SK-N-SH treated with all-trans-retinoic acid at 6 μM for 48 hours (cell line): ENCODE measurements at regions not wholly inside any gene's neighbourhood (a gene's known extent, or its start where the extent isn't known, plus 50 kb on each side); places are given as distances from the start of the nearest gene placed in this dataset.
A peak's percentile ranks its signal among the peaks of the same experiment; 100 is the strongest.

Experiments used
- ATAC-seq: fragments of 200-7000 bp; cut with Tn5 transposase; 3 replicates; pipeline ENCODE4 v1.9.1; 2020; ENCODE audit warnings: mild to moderate bottlenecking, moderate library complexity
- ARNTL ChIP-seq: fragments of 450-650 bp; formaldehyde crosslinking; IDR thresholded peaks from 2 replicates; pipeline ENCODE4 v1.5.0; 2020; ENCODE audit warnings: low read depth, mild to moderate bottlenecking, moderate library complexity, borderline replicate concordance
- BACH2 ChIP-seq: fragments of 250-450 bp; sonication (Bioruptor Pico); IDR thresholded peaks from 2 replicates; pipeline ENCODE4 v1.9.0; 2021; ENCODE audit warnings: mild to moderate bottlenecking, borderline replicate concordance
- CREB5 ChIP-seq: fragments of 250-450 bp; sonication (Bioruptor Pico); IDR thresholded peaks from 2 replicates; pipeline ENCODE4 v1.5.1; 2020; ENCODE audit warnings: low read depth, mild to moderate bottlenecking, moderate library complexity
- CSDC2 ChIP-seq: fragments of 250-450 bp; sonication (Bioruptor Pico); IDR thresholded peaks from 2 replicates; pipeline ENCODE4 v1.5.0; 2020; ENCODE audit warnings: mild to moderate bottlenecking, moderate library complexity
- CSRNP3 ChIP-seq: fragments of 250-450 bp; sonication (Bioruptor Pico); IDR thresholded peaks from 2 replicates; pipeline ENCODE4 v1.5.1; 2021; ENCODE audit warnings: mild to moderate bottlenecking, moderate library complexity
- ESRRG ChIP-seq: fragments of 250-450 bp; sonication (Bioruptor Pico); IDR thresholded peaks from 2 replicates; pipeline ENCODE4 v1.6.1; 2021; ENCODE audit warnings: mild to moderate bottlenecking
- GLIS3 ChIP-seq: fragments of 250-450 bp; sonication (Bioruptor Pico); IDR thresholded peaks from 2 replicates; pipeline ENCODE4 v1.5.0; 2020; ENCODE audit warnings: mild to moderate bottlenecking, moderate library complexity
- ISL1 ChIP-seq: fragments of 250-450 bp; sonication (Bioruptor Pico); IDR thresholded peaks from 2 replicates; pipeline ENCODE4 v2.1.2; 2022; ENCODE audit warnings: mild to moderate bottlenecking, moderate library complexity
- OSR1 ChIP-seq: fragments of 250-450 bp; sonication (Bioruptor Pico); IDR thresholded peaks from 2 replicates; pipeline ENCODE4 v1.8.0; 2022; ENCODE audit warnings: moderate library complexity, mild to moderate bottlenecking, inconsistent platforms
- PATZ1 ChIP-seq: fragments of 250-450 bp; sonication (Bioruptor Pico); IDR thresholded peaks from 2 replicates; pipeline ENCODE4 v1.8.0; 2020; ENCODE audit warnings: mild to moderate bottlenecking, moderate library complexity, borderline replicate concordance
- POU6F1 ChIP-seq: fragments of 250-450 bp; sonication (Bioruptor Pico); IDR thresholded peaks from 2 replicates; pipeline ENCODE4 v1.8.0; 2021; ENCODE audit warnings: low read depth, mild to moderate bottlenecking, moderate library complexity, borderline replicate concordance
- PPARA ChIP-seq: fragments of 250-450 bp; sonication (Bioruptor Pico); IDR thresholded peaks from 2 replicates; pipeline ENCODE4 v1.5.0; 2020; ENCODE audit warnings: mild to moderate bottlenecking, borderline replicate concordance
- RARB ChIP-seq: fragments of 250-450 bp; sonication (Bioruptor Pico); IDR thresholded peaks from 2 replicates; pipeline ENCODE4 v1.8.0; 2021; ENCODE audit warnings: mild to moderate bottlenecking, moderate library complexity
- SNAI2 ChIP-seq: fragments of 250-450 bp; sonication (Bioruptor Pico); IDR thresholded peaks from 2 replicates; pipeline ENCODE4 v1.5.0; 2020; ENCODE audit warnings: mild to moderate bottlenecking, moderate library complexity
- TCF4 ChIP-seq: fragments of 250-450 bp; sonication (Bioruptor Pico); IDR thresholded peaks from 2 replicates; pipeline ENCODE4 v1.8.0; 2021; ENCODE audit warnings: mild to moderate bottlenecking, moderate library complexity, borderline replicate concordance
- TOX ChIP-seq: fragments of 250-450 bp; sonication (Bioruptor Pico); IDR thresholded peaks from 2 replicates; pipeline ENCODE4 v1.8.0; 2021; ENCODE audit warnings: mild to moderate bottlenecking, moderate library complexity, borderline replicate concordance
- TSHZ2 ChIP-seq: fragments of 250-450 bp; sonication (Bioruptor Pico); IDR thresholded peaks from 2 replicates; pipeline ENCODE4 v1.5.0; 2020; ENCODE audit warnings: mild to moderate bottlenecking, moderate library complexity
- ZC3H10 ChIP-seq: fragments of 250-450 bp; sonication (Bioruptor Pico); IDR thresholded peaks from 2 replicates; pipeline ENCODE4 v1.5.1; 2021; ENCODE audit warnings: mild to moderate bottlenecking, moderate library complexity
- ZFP3 ChIP-seq: fragments of 250-450 bp; sonication (Bioruptor Pico); IDR thresholded peaks from 2 replicates; pipeline ENCODE4 v1.5.0; 2020; ENCODE audit warnings: mild to moderate bottlenecking, moderate library complexity
- ZFP30 ChIP-seq: fragments of 450-650 bp; formaldehyde crosslinking; IDR thresholded peaks from 2 replicates; pipeline ENCODE4 v1.5.0; 2022; ENCODE audit warnings: mild to moderate bottlenecking, moderate library complexity
- ZNF565 ChIP-seq: fragments of 450-650 bp; formaldehyde crosslinking; conservative IDR thresholded peaks from 2 replicates; pipeline ENCODE4 v1.5.0; 2020; ENCODE audit warnings: low read depth, mild to moderate bottlenecking, moderate library complexity
- ZNF70 ChIP-seq: fragments of 450-650 bp; formaldehyde crosslinking; IDR thresholded peaks from 2 replicates; pipeline ENCODE4 v1.5.0; 2020; ENCODE audit warnings: mild to moderate bottlenecking, moderate library complexity
- ZNF8 ChIP-seq: fragments of 450-650 bp; formaldehyde crosslinking; IDR thresholded peaks from 2 replicates; pipeline ENCODE4 v1.5.0; 2020; ENCODE audit warnings: mild to moderate bottlenecking, moderate library complexity

- ATAC-seq: no peak
- TF ChIP-seq ZNF565 (CRISPR knock-in tag) (no peak), PPARA (CRISPR knock-in tag) (no peak), TSHZ2 (no peak), OSR1 (CRISPR knock-in tag) (no peak), ZFP3 (CRISPR knock-in tag) (no peak), TCF4 (CRISPR knock-in tag) (no peak), CREB5 (CRISPR knock-in tag) (no peak), TOX (no peak), ZC3H10 (no peak), ZNF8 (CRISPR knock-in tag) (no peak), POU6F1 (CRISPR knock-in tag) (no peak), GLIS3 (CRISPR knock-in tag) (no peak), ZFP30 (no peak), ESRRG (CRISPR knock-in tag) (no peak), RARB (CRISPR knock-in tag) (no peak), CSDC2 (CRISPR knock-in tag) (no peak), CSRNP3 (CRISPR knock-in tag) (no peak), SNAI2 (no peak)
Measured at GRCh38 chr18:59839246-59839645, 60.5 kb upstream of the PMAIP1 start.

GRCh38 chr18:59837586-59837985, 62.2 kb upstream of the PMAIP1 start:
- TF ChIP-seq POU6F1 (CRISPR knock-in tag): no peak
- no peak for TF ChIP-seq PATZ1 (CRISPR knock-in tag)
- TF ChIP-seq RARB (CRISPR knock-in tag): no peak
- no peak for TF ChIP-seq BACH2 (CRISPR knock-in tag)
- no peak for TF ChIP-seq ZNF8 (CRISPR knock-in tag)
- no peak for TF ChIP-seq OSR1 (CRISPR knock-in tag)
- no peak for TF ChIP-seq TCF4 (CRISPR knock-in tag)
- TF ChIP-seq GLIS3 (CRISPR knock-in tag): no peak
- TF ChIP-seq ISL1 (CRISPR knock-in tag): no peak
- no peak for TF ChIP-seq CSDC2 (CRISPR knock-in tag)
- no peak for TF ChIP-seq ESRRG (CRISPR knock-in tag)
- no peak for TF ChIP-seq ZNF565 (CRISPR knock-in tag)
- TF ChIP-seq ZFP30: no peak
- TF ChIP-seq ARNTL (CRISPR knock-in tag): no peak
- TF ChIP-seq CSRNP3 (CRISPR knock-in tag): no peak
- no peak for TF ChIP-seq TSHZ2
- TF ChIP-seq TOX: no peak
- TF ChIP-seq ZNF70: no peak
- peak; percentile 90 for ATAC-seq
